HG03135 (cell line): ENCODE measurements at regions not wholly inside any gene's neighbourhood (a gene's known extent, or its start where the extent isn't known, plus 50 kb on each side); places are given as distances from the start of the nearest gene placed in this dataset.

Experiments used
- ATAC-seq: cut with Tn5 transposase; IDR thresholded peaks from one replicate; pipeline ENCODE4 v1.9.1; 2021; ENCODE audit warnings: mild to moderate bottlenecking, moderate library complexity; ENCODE audit not compliant: unreplicated experiment

DNA sequence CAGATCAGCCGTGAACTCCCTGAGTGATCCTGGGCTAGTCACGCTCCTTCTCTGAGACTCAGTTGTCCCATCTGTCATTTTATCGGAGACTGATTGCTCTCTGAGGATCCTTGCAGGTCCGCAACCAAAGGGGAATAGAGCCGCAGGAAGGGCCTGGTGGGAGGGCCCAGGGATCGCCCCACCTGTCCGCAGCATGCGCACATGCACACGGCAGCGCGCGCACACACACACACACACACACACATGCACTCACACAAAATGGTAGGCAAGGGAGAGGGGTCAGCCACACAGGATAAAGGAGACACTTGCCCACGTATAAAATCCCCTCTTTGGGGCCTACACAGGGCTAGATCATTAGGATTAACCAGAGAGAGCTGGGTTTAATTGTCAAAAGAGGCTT lies 95.6 kb upstream of the FOXP4 start:
- ATAC-seq: no peak

DNA sequence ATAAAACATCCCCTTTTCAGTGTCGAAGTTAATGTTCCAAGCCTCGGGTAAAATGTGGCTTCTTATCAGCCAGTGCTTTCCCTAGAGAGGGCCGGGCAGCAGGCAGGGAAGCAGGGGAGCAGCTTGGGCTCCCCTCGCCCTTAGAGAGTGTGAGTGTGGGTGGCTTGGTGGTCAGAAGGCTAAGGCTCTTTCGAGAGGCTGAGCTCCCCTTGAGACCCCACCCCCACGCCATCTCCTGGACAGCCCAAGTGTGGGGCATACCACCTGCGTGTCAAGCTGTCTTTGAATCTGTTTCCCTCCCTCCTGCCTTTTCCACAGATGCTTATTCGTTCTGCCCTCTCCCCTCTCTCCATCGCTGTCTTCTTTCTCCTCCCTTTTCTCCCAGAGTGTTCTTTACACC lies 95.1 kb upstream of the FOXP4 start:
- no peak for ATAC-seq

DNA sequence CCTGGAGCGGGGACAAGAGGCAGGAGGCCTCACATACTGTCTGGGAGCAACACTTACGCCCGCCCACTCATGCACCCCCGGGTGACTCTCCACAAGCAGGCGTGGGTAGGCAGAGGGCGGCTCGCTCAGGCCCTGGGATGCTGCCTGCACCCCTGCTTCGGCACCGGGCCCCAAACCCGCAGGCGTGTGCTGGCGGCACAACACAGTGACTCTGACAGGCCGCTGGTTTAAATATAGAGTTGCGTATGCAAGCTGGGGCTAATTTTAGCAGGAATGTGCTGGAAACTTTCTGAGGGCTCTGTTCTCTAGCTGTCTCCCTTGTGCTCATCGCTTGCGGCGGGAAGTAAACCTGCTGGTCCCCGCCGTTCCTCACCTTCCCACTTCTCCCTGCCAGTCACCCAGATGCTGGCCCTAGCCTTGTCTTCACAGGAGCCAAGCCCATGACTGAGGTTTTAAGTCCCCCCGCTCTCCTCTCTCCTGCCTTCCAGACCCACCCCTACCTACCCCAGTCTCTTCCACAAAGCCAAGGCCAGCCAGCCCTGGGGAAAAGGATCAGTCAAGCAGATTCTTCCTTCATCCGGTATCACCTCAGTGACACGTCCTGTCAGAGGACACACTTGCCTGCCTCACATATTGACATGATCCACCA lies 94.5 kb upstream of the FOXP4 start:
- ATAC-seq: no peak

DNA sequence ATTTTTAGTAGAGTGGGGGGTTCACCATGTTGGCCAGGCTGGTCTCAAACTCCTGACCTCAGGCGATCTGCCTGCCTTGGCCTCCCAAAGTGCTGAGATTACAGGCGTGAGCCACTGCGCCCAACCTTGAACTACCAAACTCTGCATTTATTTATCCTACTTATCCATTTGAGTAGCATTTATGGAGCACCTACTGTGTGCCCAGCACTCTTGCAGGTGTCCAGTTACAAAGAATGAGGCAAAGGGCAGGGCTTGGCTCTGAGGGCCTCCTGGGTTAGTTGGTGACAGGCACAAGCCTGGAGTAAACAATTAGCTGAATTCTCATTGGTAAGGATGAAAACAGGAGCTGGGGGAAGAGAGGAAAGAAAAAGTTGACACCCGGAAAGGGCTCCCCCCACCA lies 93.4 kb upstream of the FOXP4 start:
- ATAC-seq: no peak

DNA sequence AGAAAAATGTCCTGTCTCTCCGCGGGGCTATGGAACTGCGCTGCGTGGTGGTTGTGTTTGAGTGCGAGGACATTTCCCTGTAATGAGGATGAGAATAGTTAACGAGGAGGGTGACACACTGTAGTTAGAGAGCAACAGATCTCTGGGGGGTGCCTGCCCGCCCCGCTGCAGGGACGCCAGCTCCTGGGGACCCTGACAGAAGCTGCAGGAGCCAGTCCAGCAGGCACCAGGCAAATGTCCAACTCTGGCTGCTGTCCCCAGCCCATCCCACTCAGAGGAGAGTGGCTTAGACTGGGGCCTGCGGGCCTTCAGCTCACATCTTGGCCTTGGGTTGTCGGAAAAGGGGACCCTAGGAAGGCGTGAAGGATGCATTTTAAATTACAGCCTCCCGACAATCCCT lies 92.9 kb upstream of the FOXP4 start:
- no peak for ATAC-seq

DNA sequence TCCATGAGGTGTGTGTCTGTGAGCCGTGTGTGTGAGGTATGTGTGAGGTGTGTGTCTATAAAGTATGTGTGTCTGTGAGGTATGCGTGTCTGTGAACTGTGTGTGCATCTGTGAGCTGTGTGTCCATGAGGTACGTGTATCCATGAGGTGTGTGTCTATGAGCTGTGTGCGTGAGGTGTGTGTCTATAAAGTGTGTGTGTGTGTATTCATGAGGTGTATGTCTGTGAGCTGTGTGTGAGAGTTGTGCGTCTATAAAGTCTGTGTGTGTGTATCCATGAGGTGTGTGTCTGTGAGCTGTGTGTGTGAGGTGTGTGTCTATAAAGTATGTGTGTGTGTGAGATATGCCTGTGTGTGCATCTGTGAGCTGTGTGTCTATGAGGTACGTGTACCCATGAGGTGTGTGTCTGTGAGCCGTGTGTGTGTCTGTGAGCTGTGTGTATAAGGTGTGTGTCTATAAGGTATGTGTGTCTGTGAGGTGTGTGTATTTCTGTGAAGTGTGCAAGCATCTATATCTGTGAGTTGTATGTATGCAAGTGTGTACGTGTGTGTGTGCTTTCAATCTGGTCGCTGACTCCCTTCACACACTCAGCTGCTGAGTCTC lies 91.9 kb upstream of the FOXP4 start:
- ATAC-seq: no peak

DNA sequence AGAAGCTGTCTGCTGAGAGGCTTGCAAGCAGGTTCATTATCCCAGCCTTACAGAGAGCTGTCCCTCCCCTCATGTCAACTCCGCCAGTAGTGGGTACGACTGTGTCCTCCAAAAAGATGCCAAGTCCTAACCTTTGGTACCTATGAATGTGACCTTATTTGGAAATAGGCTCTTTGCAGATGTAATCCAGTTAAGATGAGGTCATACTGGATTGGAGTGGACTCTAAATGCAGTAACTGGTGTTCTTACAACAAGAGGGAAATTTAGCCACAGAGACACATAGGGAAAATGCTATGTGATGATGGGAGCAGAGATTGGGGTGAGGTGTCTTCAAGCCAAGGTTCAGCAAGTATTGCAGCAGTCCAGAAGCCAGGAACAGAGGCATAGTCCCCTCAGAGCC lies 90.8 kb upstream of the FOXP4 start:
- ATAC-seq: no peak

DNA sequence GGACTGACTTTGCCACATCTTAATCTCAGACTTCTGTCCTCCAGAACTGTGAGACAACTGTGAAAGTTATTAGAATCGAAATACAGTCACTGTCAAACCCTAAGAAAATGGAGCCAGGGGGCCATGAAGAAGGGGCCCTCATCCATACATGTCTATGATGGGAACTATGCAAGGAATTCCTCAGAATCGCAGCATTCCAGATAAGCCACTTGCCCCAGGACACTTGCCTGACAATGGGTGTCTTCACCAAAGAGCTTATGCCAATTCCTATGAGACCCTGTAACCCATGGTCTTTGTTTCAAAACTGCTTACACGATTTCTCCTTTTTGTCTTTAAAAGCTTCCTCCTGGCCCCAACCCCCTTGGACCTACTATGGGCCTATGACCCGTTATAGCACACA lies 90.4 kb upstream of the FOXP4 start:
- no peak for ATAC-seq

DNA sequence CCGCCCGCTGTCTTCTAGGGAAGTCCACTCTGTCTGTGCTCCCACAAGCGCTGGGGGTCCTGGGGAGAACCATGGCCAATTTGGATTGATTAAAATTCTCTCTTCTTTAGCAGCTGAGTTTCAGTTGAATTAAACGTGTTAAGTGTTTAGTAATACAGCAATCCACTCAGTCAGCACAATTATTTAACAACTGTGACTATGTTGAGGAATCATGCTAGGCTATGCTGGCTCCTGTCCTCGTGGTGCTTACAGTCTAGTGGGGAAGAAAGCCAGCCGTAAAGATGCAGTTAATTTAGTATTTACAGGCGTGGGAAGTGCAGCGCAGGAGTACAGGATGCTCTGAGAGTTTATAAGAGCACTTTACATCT lies 88.9 kb upstream of the FOXP4 start:
- ATAC-seq: no peak

DNA sequence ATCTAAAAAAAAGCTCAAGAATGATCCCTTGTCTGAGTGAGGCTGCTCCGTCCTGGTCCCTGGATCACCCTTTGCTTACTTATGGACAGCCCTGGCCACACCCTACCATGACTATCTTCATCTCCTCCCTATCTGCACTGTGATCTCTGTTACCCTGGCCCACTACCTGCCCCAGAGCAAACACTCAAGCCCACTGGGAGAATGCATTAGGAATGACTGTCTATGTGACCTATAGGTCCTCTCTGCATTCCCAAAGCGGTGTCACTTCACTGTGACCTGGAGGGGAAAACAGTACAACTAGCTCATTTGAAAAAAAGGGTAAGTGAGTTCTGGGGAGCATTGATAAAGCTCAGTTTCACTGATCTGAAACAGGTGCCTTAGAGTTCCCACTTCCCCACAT lies 86.4 kb upstream of the FOXP4 start:
- no peak for ATAC-seq

DNA sequence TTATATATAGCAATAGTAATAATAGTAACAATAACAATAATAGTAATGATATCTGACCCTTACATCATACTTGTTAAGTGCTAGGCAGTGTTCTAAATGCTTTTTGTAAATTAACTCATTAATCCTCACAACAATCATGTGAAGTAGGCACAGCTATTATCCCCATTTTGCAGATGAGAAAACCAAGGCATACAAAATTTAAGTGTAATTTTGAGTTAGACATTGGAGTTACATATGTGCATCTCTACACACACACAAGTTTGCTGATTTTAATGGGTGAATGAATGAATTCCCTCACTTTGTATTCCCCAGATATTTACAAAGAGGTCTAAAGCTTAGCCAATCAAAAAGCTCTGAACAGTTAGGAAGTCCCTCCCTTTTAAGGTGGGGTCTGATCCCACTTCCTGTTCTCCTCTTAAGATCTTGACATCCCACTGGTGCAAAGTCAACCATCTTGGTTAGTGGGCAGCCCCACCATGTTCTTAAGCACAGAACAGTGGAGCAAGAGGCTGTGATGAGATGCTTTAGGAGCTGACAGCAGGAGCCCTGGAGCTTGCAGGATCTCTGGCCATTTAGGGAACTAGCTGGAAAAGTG lies 85.3 kb upstream of the FOXP4 start:
- ATAC-seq: no peak

DNA sequence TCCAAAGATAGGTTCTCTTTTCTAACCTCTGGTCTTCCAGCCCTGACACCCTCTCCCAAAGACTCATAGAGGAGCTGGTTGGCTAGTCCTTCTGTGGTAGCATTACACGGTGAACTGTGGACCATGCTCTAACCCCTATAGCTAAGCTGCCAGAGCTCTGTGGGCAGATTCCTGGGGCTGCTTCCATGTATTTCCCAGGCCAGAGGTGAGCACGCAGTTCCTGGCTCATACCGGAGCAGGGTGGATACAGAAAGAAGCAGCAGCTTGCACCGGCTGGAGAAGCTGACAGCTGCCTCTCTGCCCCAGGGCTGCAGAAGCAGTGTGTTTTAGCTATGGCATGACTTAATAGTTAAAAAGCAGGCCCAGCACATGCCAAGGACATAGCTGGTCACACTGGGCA lies 84.1 kb upstream of the FOXP4 start:
- ATAC-seq: no peak

DNA sequence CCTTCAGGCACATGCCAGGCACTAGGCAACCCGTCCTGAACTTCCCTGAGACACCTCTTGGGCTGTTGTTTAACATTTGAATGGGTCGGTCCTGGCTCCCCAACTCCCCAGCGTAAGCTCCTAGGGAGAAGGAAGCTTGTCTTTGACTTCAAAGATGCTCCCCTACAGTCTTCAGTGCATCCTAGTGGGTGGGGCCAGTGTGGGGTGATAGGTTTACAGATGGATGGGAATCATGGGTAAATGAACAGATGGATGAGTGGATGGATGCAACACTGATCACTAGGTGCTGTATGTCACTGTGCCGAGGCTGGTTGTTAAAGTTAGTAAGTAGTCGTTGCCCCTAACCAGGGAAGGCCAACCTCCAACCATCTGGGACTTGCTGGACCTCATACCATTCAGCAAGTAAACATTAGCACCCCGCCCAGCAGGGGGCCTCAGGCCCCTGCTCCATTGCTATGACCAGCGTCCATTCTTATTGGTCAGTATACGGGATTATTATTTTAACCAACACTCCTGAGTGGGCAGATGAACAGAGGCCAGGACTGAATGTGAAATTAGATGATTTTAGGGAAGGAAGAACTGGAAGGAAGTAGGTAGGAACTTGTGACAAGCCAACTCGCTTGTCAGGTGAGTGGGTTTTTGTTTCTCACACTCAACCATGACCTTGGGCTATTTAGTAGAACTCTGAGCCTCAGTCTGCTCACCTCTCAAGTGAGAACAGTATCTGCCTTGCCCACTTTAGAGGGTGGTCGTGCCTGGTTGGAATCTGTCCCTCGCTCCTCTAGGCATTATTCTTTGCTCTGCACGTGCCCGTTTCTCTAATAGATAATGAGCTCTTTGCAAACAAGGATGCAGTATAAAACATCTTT lies 82.9 kb upstream of the FOXP4 start:
- ATAC-seq: no peak

DNA sequence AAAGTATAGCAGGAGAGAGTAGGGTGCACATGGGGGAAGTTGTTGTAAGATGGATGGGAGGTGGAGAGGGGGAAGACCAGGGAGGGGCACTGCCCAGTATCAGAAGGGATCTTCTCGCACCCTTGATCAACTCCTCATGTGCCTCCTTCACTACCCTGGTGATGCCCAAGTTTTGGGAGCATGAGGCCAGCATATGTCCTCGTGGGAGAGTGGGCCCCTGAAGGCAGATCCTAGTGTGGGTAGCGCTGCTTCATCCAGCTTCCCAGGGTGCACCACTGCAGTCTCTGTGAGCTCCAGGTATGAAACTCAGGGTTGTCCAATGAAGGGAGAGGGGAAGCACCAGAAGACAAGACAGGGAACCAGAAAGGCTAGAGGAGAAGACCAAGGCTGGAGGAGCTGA lies 82.2 kb upstream of the FOXP4 start:
- no peak for ATAC-seq

DNA sequence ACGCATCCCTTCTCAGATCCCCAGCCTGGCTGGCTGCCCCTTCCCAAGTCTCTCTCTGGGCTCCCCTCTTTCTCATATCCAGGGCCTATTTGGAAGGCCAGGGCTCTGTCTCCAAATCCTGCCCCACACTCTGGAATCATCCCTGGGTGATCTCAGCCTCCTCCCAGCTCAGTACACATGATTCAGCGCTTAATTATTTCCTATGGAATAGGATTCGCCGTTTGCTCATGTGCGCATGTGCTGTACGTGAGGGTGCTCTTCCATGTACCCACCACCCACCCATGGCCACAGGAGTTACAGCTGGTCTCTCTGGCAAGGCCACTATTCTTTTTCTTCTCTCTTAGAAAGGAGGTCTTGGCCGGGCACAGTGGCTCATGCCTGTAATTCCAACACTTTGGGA lies 81.7 kb upstream of the FOXP4 start:
- ATAC-seq: no peak

DNA sequence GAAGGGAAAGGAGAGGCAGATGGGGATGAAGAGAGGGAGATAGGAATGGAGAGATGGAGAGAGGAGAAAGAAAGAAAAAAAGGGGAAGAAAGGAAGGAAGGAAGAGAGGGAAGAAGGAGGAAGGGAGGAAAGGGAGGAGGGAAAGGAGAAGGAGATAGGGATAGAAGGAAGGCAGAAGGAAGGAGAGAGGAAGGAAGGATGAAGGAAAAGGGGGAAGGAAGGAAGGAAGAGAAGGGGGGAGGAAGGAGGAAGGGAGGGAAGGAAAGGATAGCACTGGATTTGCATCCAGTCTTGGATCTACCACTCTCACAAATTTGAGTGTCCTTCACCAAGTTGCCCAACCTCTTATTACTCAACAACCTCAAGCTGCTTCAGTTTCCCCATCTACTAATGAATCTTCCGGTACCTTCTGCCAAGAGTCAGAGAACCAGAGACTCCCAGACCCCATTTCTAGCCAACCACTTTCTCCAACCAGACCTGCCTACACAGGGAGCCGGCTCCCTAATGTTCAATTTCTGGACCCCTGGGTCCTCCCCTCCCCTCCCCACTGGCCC lies 79.7 kb upstream of the FOXP4 start:
- no peak for ATAC-seq

DNA sequence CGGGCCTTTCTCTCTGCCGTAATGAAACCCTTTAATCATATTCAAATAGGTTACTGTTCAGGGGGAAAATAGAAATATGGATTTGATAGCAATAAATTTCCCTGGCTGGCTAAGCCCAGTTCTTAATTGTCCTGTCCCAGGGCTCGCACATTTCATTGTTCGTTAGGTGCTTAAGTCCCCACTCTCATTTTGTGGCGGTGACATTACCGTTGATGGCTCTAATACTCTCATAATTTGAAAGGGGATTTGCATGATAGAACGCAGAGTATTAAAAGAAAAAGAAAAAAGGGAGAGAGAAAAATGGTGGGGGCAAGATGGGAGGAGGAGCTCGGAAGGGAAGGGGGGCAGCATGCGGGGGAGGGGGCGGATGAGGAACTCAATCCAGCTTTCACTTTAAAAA lies 79.1 kb upstream of the FOXP4 start:
- no peak for ATAC-seq

DNA sequence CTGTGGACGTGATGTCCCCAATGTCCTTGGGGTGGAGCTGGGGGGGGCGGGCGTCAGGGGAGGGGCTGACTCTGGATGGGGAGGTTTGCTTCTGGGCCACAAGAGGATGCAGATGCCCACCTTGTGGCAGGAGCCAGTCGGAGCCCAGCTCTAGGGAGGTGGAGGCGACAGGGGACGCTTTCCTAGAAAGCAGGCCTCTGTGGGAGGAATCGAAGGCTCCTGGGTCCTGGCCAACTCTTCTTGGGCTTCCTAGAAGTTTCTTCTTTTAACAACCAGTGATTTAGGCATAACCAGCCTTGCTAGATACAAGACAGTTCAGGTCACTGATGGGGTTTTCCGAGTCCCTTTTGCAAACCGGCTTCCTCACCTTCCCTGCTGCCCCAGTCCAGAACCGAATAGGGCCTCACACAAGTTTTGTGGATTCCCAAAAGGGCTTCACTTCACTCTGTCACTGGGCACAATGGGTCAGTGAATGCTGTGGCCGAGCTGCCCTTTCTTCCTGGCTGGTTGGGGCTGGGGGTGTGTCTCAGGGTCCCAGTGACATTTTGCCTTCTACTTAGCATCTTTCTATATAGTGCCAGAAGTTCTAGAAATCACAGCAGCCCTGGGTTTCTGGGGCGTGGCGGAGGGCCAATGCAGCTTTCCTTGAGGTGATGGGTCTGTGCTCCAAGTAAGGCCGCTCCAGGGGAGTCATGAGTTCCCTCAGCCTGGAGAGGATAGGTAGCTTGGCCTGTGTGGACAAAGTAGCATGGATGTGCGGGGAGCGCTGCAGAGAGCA lies 78.4 kb upstream of the FOXP4 start:
- ATAC-seq: no peak

DNA sequence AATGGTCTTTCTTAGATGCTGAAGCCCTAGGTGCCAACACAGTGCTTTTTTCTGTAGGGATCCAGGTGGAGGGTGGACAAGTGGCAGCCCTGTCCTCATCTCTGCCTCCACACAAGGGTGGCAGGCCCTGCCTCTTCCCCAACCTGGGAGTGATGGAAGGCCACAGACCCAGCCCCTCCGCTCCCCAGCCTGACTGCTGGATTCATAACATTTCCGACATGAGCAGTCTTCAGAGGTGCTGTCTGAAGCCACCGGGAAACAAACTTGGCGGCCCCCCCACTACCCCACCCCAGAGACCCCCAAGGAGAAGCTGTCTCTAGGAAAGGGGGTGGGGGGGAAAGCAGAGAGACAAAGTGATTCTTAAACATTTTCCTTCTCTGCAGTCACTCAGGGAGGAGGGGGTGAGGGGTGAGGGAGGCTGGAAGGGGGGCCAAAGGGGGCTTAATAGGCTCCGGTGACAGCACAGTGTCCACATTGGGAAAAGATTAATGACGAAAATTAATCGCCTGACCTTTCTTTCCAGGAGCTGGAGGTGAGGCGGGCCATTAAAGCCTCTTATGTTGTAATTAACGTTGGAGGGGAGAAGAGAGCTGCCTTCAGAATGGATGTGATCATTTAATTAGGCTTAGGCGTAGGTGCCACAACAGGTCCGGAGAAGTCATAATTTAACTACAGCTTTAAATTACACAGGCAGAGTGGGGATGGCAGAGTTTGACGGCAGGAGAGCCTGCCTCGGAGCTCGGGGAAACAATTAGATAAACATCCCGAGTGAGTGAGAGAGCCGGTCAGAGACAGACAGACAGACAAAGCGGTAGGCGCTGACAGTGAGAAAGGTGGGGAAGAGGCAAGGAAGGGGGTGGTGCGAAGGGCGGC lies 76.8 kb upstream of the FOXP4 start:
- no peak for ATAC-seq

DNA sequence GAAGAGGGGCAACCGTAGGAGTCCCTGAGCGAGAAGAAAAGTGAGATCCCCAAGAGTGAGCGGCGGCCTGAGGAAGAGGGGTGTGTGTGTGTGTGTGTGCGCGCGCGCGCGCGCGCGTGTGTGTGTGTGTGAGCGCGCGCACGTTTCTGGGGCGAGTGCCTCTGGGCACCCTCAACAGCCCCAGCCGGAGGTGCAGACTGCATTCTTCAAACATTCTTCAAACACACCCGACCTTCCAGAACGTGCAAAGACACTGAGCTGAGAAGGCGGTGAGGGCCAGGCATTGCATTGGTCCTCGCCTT lies 76.2 kb upstream of the FOXP4 start:
- no peak for ATAC-seq
